Suprapubic skin (tissue), 4 donors: ENCODE measurements at regions not wholly inside any gene's neighbourhood (a gene's known extent, or its start where the extent isn't known, plus 50 kb on each side); places are given as distances from the start of the nearest gene placed in this dataset.

Experiments used
- DNase-seq, 2 donors: peaks; one replicate each; pipeline ENCODE4 v3.0.0-alpha.2; 2019; ENCODE audit warnings: low spot score in 2 of 2
- H3K27ac ChIP-seq: fragments of 200-600 bp; sonication (generic); one replicate; pipeline ENCODE4 v1.5.1; 2019
- H3K27me3 ChIP-seq: fragments of 200-600 bp; sonication (generic); one replicate; pipeline ENCODE4 v1.5.1; 2019
- H3K36me3 ChIP-seq: fragments of 200-600 bp; sonication (generic); one replicate; pipeline ENCODE4 v1.5.1; 2019
- H3K4me1 ChIP-seq: fragments of 200-600 bp; sonication (generic); one replicate; pipeline ENCODE4 v1.5.1; 2019
- H3K4me3 ChIP-seq: fragments of 200-600 bp; sonication (generic); one replicate; pipeline ENCODE4 v1.5.1; 2019; ENCODE audit warnings: mild to moderate bottlenecking
- H3K9me3 ChIP-seq: fragments of 200-600 bp; sonication (generic); one replicate; pipeline ENCODE4 v1.5.1; 2019
- EP300 ChIP-seq: sonication (generic); formaldehyde crosslinking; IDR thresholded peaks from one replicate; pipeline ENCODE4 v1.6.1; 2017; ENCODE audit warnings: antibody characterized with exemption
- POLR2A ChIP-seq, 2 donors: fragments of 450-650 bp; IDR thresholded peaks; one replicate each; pipeline ENCODE4 v1.6.1; 2017; ENCODE audit warnings: antibody characterized with exemption in 2 of 2, mild to moderate bottlenecking in 2 of 2, moderate library complexity in 2 of 2
- POLR2AphosphoS5 ChIP-seq, 3 donors: sonication (generic); formaldehyde crosslinking; IDR thresholded peaks; one replicate each; pipeline ENCODE4 v1.6.1; 2017; ENCODE audit warnings: antibody characterized with exemption in 3 of 3
- WGBS: methylation state at CpG from one replicate; pipeline ENCODE4 v1.1.5; 2018; 5-methylcytosine and 5-hydroxymethylcytosine counted together
- TF ChIP-seq, protein P1 (sequence below), 2 donors: fragments of 200-600 bp in 1 of 2; fragments of 450-650 bp in 1 of 2; sonication (generic) in 1 of 2; IDR thresholded peaks; one replicate each; pipeline ENCODE4 v1.5.1; 2016 to 2019; ENCODE audit warnings: antibody characterized with exemption in 2 of 2, mild to moderate bottlenecking in 1 of 2, moderate library complexity in 1 of 2

DNA sequence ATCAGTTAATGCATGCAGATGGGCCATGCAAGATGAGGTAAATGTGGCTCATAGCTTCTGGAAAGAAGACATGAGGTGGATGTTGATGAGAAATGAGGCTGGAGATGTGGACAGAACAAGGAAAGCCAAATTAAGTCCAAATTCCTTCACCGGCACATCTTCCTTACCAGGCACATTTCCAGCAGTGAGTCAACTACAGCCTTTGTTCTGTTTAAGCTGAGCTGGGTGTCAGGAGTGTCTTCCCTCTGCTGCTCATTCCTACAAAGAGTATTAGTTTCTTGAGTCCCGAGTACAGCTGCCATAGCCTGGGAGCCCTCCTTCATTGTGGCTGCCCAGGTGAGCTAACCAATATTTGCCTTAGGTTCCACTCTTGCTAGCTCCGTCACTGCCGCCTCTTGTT is 945.0 kb downstream of the SLC4A3 start:
- H3K9me3 ChIP-seq, result no peaks in the 10 kb centered on the region
- DNase-seq, result no peak
- no peak overlapping the region for H3K4me3 ChIP-seq
- H3K27me3 ChIP-seq, result no peaks in the 10 kb centered on the region
- H3K27ac ChIP-seq, result no peak overlapping the region
- TF ChIP-seq POLR2A (IDR thresholded peaks at IDR 0.05) (no peak), EP300 (no peak), POLR2AphosphoS5 (IDR thresholded peaks at IDR 0.05) (no peak)
- TF ChIP-seq, protein P1, sequence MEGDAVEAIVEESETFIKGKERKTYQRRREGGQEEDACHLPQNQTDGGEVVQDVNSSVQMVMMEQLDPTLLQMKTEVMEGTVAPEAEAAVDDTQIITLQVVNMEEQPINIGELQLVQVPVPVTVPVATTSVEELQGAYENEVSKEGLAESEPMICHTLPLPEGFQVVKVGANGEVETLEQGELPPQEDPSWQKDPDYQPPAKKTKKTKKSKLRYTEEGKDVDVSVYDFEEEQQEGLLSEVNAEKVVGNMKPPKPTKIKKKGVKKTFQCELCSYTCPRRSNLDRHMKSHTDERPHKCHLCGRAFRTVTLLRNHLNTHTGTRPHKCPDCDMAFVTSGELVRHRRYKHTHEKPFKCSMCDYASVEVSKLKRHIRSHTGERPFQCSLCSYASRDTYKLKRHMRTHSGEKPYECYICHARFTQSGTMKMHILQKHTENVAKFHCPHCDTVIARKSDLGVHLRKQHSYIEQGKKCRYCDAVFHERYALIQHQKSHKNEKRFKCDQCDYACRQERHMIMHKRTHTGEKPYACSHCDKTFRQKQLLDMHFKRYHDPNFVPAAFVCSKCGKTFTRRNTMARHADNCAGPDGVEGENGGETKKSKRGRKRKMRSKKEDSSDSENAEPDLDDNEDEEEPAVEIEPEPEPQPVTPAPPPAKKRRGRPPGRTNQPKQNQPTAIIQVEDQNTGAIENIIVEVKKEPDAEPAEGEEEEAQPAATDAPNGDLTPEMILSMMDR (IDR thresholded peaks at IDR 0.05), result no peak
- peaks cover 6% of the 10 kb centered on the region for H3K4me1 ChIP-seq
- WGBS, result 77% methylated on average over 4 of the region's 4 CpGs
- no peaks in the 10 kb centered on the region for H3K36me3 ChIP-seq

DNA sequence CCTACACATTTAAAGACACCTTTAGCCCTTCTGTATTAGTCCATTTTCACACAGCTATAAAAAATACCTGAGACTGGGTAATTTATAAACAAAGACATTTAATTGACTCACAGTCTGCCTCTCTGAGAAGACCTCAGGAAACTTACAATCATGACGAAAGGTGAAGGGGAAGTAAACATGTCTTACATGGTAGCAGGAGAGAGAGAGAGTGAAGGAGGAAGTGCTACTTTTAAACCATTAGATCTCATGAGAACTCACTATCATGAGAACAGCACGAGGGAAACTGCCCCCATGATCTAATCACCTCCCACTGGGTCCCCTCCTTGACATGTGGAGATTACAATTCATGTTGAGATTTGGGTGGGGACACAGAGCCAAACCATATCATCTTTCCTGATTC is 946.6 kb downstream of the SLC4A3 start:
- TF ChIP-seq POLR2AphosphoS5 (IDR thresholded peaks at IDR 0.05), result no peak
- TF ChIP-seq POLR2A (IDR thresholded peaks at IDR 0.05), result no peak
- no peak for TF ChIP-seq EP300
- Histone ChIP-seq H3K27ac (no peak overlapping the region), H3K9me3 (no peaks in the 10 kb centered on the region), H3K4me3 (no peak overlapping the region), H3K4me1 (peaks cover 6% of the 10 kb centered on the region), H3K36me3 (no peaks in the 10 kb centered on the region), H3K27me3 (no peaks in the 10 kb centered on the region)
- no peak for DNase-seq
- 87% methylated on average over 2 of the region's 2 CpGs for WGBS

DNA sequence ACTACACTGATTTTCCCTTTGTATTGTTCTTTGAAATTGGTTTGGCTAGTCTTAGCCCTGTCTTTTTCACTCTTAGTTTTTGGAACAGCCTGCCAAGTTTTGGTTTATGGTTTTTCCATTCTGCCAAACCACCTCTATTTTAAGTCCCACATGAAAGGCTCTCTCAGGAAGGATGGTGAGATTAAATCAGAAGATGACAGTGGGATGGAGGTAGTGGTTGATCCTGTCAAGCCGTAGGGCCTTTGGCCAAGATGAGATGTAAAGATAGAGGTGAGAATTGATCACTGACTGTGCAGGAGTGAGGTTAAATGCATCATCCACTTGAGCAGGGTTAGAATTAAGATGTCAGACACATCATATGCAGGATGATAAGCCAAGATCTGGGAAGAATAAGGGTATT is 948.5 kb downstream of the SLC4A3 start:
- H3K36me3 ChIP-seq, result no peaks in the 10 kb centered on the region
- no peaks in the 10 kb centered on the region for H3K9me3 ChIP-seq
- no peak overlapping the region for H3K27ac ChIP-seq
- TF ChIP-seq, protein P1 (IDR thresholded peaks at IDR 0.05), result no peak
- no peak for TF ChIP-seq EP300
- no peak for TF ChIP-seq POLR2A (IDR thresholded peaks at IDR 0.05)
- no peak for TF ChIP-seq POLR2AphosphoS5 (IDR thresholded peaks at IDR 0.05)
- no peak for DNase-seq
- 20% methylated on average over 1 of the region's 1 CpG for WGBS
- H3K4me1 ChIP-seq, result no peaks in the 10 kb centered on the region
- H3K4me3 ChIP-seq, result no peak overlapping the region
- H3K27me3 ChIP-seq, result no peaks in the 10 kb centered on the region

GRCh38 chr2:220579452-220579851 is 952.0 kb downstream of the SLC4A3 start:
- no peak for TF ChIP-seq POLR2A (IDR thresholded peaks at IDR 0.05)
- TF ChIP-seq, protein P1 (IDR thresholded peaks at IDR 0.05), result no peak
- no peak for TF ChIP-seq POLR2AphosphoS5 (IDR thresholded peaks at IDR 0.05)
- TF ChIP-seq EP300, result no peak
- no peak overlapping the region for H3K4me3 ChIP-seq
- 84% methylated on average over 2 of the region's 2 CpGs for WGBS

GRCh38 chr2:220580113-220580512 is 952.7 kb downstream of the SLC4A3 start:
- TF ChIP-seq, protein P1 (IDR thresholded peaks at IDR 0.05), result no peak
- TF ChIP-seq POLR2AphosphoS5 (IDR thresholded peaks at IDR 0.05) (no peak), EP300 (no peak), POLR2A (IDR thresholded peaks at IDR 0.05) (no peak)
- Histone ChIP-seq H3K4me3 (no peak overlapping the region), H3K27ac (no peak overlapping the region), H3K36me3 (no peaks in the 10 kb centered on the region), H3K4me1 (no peaks in the 10 kb centered on the region), H3K9me3 (no peaks in the 10 kb centered on the region), H3K27me3 (no peaks in the 10 kb centered on the region)
- no peak for DNase-seq
- WGBS, result 43% methylated on average over 2 of the region's 2 CpGs

More at GRCh38 chr2:220579452-220579851, 952.0 kb downstream of the SLC4A3 start:
- H3K36me3 ChIP-seq, result no peaks in the 10 kb centered on the region
- no peak for DNase-seq
- no peaks in the 10 kb centered on the region for H3K4me1 ChIP-seq
- H3K27ac ChIP-seq, result no peak overlapping the region
- no peaks in the 10 kb centered on the region for H3K27me3 ChIP-seq
- H3K9me3 ChIP-seq, result no peaks in the 10 kb centered on the region

- peaks cover 3% of the 10 kb centered on the region for H3K27me3 ChIP-seq
- H3K27ac ChIP-seq, result no peak overlapping the region
- no peaks in the 10 kb centered on the region for H3K4me1 ChIP-seq
- no peak overlapping the region for H3K4me3 ChIP-seq
- H3K9me3 ChIP-seq, result no peaks in the 10 kb centered on the region
- 85% methylated on average over 2 of the region's 2 CpGs for WGBS
- no peaks in the 10 kb centered on the region for H3K36me3 ChIP-seq
- no peak for DNase-seq
- TF ChIP-seq EP300 (no peak), POLR2A (IDR thresholded peaks at IDR 0.05) (no peak), POLR2AphosphoS5 (IDR thresholded peaks at IDR 0.05) (no peak)
- TF ChIP-seq, protein P1 (IDR thresholded peaks at IDR 0.05), result no peak
These were observed 956.3 kb downstream of the SLC4A3 start for GRCh38 chr2:220583725-220584124.
